ENCODE measurements at regions not wholly inside any gene's neighbourhood (a gene's known extent, or its start where the extent isn't known, plus 50 kb on each side); places are given as distances from the start of the nearest gene placed in this dataset.

DNA sequence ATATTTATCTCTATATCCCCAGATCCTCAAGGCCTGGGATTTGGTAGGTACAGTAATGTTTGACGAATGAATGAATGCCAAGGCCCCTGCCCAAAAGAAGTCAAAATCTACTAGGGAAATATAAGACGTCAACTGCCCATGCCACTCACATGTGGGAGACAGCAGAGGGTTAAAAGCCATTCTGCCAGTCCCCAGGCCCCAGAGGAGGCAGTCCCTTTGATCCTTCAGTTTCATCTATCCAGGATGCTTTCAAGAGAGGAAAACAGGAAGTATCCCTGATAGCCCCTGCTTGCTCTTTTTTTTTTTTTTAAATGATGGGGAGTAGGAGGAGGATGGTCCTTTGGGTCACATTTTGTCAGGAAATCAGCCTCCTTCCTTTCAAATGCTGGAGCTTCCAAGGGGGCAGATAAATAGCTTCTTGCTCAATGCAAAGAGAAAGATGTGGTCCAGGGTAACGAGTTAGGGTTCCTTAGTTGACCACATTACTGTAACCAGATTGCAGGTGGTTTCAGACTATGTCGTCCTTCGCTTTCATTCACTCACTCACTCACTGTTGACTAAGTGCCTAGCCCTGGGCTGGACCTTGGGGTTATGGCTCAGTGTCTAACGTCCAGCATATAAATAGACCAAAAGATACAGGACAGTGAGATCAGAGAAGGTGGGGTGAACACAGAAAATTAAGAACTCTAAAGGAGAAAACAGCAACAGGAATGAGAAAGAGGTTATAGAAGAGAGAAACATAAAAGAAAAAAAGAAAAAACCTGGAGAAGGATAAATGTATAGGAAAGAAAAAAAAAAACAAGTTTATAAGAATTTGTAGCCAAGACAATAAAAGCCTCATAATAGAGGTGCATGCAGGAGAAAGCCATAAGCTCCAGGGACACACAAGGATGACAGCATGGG is 64.6 kb upstream of the PIM1 start:
- DNase-seq (ENCODE audit: low read depth, low spot score), result no peak

DNA sequence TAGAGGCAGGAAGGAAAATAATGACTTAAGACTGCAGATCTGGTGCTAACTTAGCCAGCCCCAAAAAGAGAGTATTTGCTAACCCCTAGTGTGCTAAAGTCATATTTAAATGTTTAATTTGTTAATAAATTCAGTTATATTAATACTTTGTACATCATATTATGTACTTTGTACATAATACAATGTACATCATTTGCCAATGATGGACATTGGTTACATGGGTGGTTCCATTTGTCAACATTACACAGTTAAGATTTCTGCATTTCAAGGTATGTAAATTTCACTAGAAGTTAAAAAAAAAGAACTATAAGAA is 63.9 kb upstream of the PIM1 start:
- no peak for DNase-seq (ENCODE audit: low read depth, low spot score)

DNA sequence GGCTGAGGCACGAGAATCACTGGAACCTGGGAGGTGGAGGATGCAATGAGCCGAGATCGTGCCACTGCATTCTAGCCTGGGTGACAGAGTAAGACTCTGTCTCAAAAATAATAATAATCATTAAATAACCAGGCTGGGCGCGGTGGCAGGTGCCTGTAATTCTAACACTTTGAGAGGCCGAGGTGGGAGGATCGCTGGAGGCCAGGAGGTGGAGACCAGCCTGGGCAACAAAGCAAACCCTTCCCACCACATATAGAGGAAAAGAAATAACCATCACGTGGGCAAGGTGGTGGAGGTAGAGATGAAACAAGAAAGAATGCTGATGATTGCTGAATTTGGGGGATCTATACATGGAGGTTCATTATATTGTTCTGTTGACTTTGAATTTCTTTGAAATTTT is 63.4 kb upstream of the PIM1 start:
- DNase-seq (ENCODE audit: low read depth, low spot score), result no peak

DNA sequence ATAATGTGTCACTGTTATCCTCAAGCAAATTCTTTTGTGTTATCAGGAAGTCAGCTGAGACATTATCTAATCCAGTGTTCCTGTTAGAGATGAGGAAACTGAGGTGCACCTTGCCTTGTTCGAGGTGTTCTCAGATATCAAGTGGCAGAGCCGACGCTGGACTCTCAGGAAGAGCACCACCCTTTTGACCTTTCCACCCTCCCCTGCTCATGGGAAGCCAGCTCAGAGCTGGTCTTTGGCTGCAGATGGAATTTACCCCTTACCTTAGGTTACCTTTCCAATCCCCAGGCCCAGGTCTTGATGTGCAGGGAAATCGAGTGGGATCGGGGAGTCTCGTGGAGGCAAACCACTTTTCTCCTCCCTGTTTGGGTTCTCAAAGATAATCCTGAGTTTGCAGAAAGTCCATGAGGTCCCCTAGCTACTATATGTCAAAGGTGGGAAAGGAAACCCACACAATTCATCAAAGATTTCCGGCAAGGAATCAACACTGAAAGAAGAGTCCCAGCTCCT is 62.9 kb upstream of the PIM1 start:
- DNase-seq (ENCODE audit: low read depth, low spot score), result no peak

DNA sequence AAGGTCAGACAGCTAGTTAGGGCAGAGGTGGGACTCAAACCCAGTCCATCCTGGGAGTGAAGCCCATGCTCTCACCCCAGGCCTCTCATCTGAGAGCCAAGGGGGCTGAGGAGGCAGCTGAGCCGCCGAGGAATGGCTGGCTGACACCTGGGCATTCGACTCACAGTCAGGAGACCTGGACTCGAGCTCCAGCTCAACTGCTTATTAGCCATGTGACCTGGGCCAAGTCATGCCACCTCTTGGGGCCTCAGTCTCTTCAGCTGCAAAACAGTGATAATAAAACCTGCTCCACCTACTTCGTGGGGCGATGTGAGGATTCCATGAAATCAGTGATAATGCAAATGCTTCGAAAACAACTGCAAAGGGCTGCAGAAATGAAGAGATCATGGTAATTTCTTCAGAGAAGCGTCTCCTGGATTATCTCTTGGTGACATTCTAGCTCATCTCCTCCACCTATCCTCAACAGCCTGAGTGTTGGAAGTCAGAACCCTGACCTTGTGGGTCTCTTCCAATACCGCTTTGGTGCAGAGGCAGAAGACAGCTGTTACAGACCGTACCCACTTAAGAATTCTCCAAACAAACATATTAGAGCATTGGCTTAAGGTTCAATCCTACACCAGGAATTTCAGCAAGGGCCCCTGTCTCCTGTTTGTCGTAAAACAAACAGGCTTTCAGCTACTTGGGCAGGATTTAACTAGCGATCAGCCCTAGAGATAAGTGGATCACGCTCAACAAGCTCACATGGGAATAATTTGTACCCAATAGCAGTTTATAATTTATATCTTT is 60.0 kb upstream of the PIM1 start:
- DNase-seq (ENCODE audit: low read depth, low spot score), result no peak

DNA sequence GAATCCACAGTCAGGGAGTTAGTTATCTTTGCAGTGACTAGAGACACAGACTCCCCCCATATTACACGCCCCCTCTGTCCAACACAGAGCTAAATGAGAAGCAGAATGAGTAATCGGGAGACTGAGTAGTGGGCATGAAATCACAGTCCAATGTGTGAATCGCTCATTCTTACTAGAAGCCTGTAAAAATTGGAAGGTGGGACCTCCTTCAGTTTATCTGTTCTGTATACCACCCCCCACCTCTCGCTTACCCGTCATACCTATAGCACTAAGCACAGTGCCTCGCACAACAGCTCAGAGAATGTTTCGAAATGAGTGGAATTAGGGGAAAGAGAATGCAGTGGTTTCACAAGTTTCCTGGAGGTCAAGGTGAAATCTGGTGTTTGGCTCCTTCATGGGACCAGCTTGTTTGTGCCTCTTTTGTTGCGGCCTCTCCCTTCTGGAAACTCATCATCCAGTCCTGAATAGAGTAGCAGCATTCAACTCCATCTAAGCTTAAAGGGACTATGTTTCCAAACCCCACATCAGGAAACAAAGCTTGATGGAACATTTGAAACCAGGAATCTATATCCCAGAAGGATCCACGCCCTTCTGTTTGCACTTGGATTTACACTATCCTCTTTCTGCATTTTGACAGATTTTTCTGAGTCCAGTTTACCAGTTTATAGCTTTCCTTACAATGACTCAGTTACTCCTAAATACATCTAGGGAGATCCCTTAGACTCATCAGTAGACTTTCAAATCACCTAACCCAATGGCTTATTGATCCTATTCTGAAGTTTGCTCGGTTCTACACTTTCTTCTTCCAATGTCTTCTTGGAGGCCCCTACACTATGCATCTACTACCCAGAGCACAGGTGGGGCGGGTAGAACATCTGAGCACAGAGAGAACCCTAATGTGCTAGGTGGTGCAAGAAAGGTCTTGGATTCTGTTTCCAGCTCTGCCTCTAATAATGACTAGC is 59.2 kb upstream of the PIM1 start:
- DNase-seq (ENCODE audit: low read depth, low spot score), result no peak

DNA sequence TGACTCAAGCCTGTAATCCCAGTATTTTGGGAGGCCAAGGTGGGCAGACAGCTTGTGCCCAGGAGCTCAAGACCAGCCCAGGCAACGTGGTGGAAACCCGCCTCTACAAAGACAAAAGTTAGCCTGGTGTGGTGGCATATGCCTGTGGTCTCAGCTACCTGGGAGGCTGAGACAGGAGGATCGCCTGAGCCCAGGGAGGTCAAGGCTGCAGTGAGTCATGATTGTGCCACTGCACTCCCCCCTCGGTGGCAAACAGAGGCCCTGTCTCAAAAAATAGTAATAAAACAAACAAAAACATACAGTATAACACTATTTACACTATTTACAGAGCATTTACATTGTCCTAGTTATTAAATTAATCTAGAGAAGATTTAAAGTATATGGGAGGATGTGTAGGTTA is 56.0 kb upstream of the PIM1 start:
- no peak for DNase-seq (ENCODE audit: low read depth, low spot score)

DNA sequence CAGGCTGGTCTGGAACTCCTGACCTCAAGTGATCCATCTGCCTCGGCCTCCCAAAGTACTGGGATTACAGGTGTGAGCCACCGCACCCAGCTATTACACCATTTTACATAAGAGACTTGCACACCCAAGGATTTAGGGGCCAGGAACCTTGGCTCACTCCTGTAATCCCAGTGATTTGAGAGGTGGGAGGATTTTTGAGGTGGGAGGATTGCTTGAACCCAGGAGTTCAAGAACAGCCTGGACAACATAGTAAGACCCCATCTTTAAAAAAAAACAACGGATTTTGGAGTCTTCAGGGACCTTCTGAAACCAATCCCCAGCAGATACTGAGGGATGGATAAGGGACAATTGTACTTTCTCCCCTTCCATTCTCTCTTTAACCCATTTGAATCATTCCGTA is 55.3 kb upstream of the PIM1 start:
- no peak for DNase-seq (ENCODE audit: low read depth, low spot score)

DNA sequence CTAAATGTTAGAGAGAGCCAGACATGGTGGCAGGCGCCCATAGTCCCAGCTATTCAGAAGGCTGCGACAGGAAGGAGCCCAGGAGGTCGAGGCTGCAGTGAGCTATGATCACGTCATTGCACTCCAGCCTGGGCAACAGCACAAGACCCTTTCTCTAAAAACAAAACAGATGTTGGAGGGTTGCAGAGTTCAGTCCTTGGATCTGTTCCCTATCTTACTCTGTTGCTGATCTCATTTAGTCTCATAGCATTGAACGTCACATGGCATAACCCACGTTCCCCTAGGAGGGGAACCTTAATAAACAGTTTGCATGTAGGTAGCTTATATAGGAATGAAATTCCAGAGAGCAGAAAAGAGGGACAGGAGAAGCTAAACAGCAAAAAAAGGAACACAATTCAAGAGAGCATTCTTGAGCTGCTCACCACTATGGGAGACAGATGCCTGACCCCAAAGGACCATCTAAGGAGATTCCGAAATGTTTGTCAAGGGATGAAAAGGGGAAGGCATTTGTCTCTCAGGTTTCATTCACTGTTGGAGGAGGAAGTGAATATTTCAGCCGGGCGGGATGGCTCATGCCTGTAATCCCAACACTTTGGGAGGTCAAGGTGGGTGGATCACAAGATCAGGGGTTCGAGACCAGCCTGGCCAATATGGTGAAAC is 54.6 kb upstream of the PIM1 start:
- DNase-seq (ENCODE audit: low read depth, low spot score), result no peak

DNA sequence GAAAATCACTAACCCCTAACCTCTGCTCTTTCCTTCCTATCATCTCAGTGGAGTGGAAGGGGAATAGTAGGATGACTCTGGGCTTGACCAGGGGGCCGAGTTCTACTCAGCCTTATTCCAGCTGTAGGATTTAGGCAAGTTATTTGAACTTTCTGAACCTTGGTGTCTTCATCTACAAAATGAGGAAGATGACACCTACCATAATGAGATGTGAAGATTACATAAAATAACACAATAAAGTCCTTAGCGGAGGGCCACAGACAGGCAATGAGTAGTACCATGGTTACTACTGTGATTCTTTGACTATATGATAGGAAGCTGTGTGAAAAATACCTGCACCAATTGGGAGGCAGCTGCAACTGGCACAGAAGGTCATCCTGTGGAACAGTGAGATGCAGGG is 53.6 kb upstream of the PIM1 start:
- DNase-seq (ENCODE audit: low read depth, low spot score), result no peak

DNA sequence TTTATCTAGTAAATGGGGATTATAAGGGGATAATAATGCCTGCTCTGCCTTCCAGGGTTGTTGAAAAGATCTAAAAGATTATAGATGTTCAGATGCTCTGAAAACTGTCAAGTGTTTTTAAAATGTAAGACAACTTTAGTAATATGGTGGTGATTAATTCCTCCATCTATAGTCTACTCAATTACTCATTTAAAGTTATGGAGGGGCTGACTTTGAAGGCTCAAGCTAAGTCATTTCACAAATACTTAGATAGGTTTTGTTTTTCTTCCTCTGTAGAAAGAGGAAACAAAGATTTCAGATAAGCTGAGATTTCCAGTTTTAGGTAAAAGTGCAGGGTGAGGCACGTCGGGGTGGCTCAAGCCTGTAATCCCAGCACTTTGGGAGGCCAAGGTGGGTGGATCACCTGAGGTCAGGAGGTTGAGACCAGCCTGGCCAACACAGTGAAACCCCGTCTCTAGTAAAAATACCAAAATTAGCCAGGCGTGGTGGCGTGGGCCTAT is 50.5 kb upstream of the PIM1 start:
- DNase-seq (ENCODE audit: low read depth, low spot score), result no peak
